PC-9 (cell line): ENCODE measurements at regions not wholly inside any gene's neighbourhood (a gene's known extent, or its start where the extent isn't known, plus 50 kb on each side); places are given as distances from the start of the nearest gene placed in this dataset.

Source experiments
- BruUV-seq: library from RNA; stranded (reverse); fragments of 400-500 nt; replicated peaks from 2 replicates; lab custom pipeline; 2021; lab: Mats Ljungman, UMichigan
- CTCF ChIA-PET: fragments of 300-600 bp; sonication (Branson Sonifier 250); formaldehyde crosslinking; loops from one replicate; lab custom pipeline; 2022; ENCODE audit warnings: antibody characterized with exemption; lab: Charles Lee
- POLR2A ChIA-PET: fragments of 300-600 bp; sonication (Branson Sonifier 250); formaldehyde crosslinking; loops from one replicate; lab custom pipeline; 2022; ENCODE audit warnings: antibody characterized with exemption; ENCODE audit not compliant: unreplicated experiment; lab: Charles Lee
- DNase-seq, 2 experiments: peaks; one replicate each; pipeline versions ENCODE4 v3.0.0 to v3.0.0-alpha.2; 2015 to 2022; ENCODE audit warnings: mixed read lengths in 1 of 2
- H2AFZ ChIP-seq: fragments of 200-600 bp; sonication (generic); 2 replicates; pipeline ENCODE4 v1.8.1; 2017; ENCODE audit warnings: antibody characterized with exemption
- H3F3A ChIP-seq: fragments of 200-600 bp; sonication (generic); 2 replicates; pipeline ENCODE4 v1.8.1; 2017; ENCODE audit warnings: antibody characterized with exemption, mild to moderate bottlenecking, low read depth; ENCODE audit not compliant: insufficient read depth
- H3K27ac ChIP-seq: fragments of 200-600 bp; sonication (generic); 2 replicates; pipeline ENCODE4 v1.6.1; 2016; ENCODE audit warnings: mixed run types
- H3K27me3 ChIP-seq: fragments of 200-600 bp; sonication (generic); 2 replicates; pipeline ENCODE4 v1.6.1; 2016; ENCODE audit warnings: low read depth, mixed run types; ENCODE audit not compliant: insufficient read depth
- H3K36me3 ChIP-seq: fragments of 200-600 bp; sonication (generic); 2 replicates; pipeline ENCODE4 v1.6.1; 2016; ENCODE audit warnings: low read depth, mixed run types
- H3K4me1 ChIP-seq: fragments of 200-600 bp; sonication (generic); replicated peaks from 2 replicates; pipeline ENCODE4 v1.6.1; 2016; ENCODE audit warnings: mixed run types; ENCODE audit not compliant: insufficient read depth
- H3K4me2 ChIP-seq: fragments of 200-600 bp; sonication (generic); 2 replicates; pipeline ENCODE4 v1.6.1; 2017; ENCODE audit warnings: mixed run types
- H3K4me3 ChIP-seq: fragments of 200-600 bp; sonication (generic); 2 replicates; pipeline ENCODE4 v1.6.1; 2016; ENCODE audit warnings: mixed run types
- H3K79me2 ChIP-seq: fragments of 200-600 bp; sonication (generic); 2 replicates; pipeline ENCODE4 v1.6.1; 2017; ENCODE audit warnings: low read depth, mixed run types
- H3K9me2 ChIP-seq: fragments of 200-600 bp; sonication (generic); 2 replicates; pipeline ENCODE4 v1.8.1; 2017; ENCODE audit warnings: mild to moderate bottlenecking; ENCODE audit not compliant: insufficient read depth
- H3K9me3 ChIP-seq: fragments of 200-600 bp; sonication (generic); 2 replicates; pipeline ENCODE4 v1.8.1; 2016; ENCODE audit warnings: low read depth; ENCODE audit not compliant: insufficient read depth
- H4K20me1 ChIP-seq: fragments of 200-600 bp; sonication (generic); 2 replicates; pipeline ENCODE4 v1.8.1; 2017; ENCODE audit not compliant: insufficient read depth
- CTCF ChIP-seq: fragments of 200-600 bp; sonication (generic); conservative IDR thresholded peaks from 2 replicates; pipeline ENCODE4 v1.6.1; 2017; ENCODE audit warnings: mixed run types, antibody characterized with exemption, mild to moderate bottlenecking, moderate library complexity
- EZH2 ChIP-seq: fragments of 200-600 bp; sonication (generic); IDR thresholded peaks from 2 replicates; pipeline ENCODE4 v1.8.0; 2017; ENCODE audit warnings: antibody characterized with exemption, low read depth
- intact Hi-C: fragments of 100-400 bp; cut with micrococcal nuclease; formaldehyde crosslinking; loops from one replicate; pipeline ENCODE4 v1.10.0; 2022; ENCODE audit not compliant: unreplicated experiment

GRCh38 chr10:31751738-31752080 lies 176.9 kb downstream of the ARHGAP12 start:
- TF ChIP-seq CTCF: no peak
- no peak for TF ChIP-seq EZH2
- 0 out of 2 replicates have a peak, but pooled peaks cover 5% of the 10 kb centered on the region for H3F3A ChIP-seq
- H3K9me2 ChIP-seq: no peaks in the 10 kb centered on the region
- H3K9me3 ChIP-seq: no peaks in the 10 kb centered on the region
- H4K20me1 ChIP-seq: no peaks in the 10 kb centered on the region
- intact Hi-C loops: loop anchor here (10.0 kb wide), 1 partner anchor 147 kb away; no protein-coding TSS in a partner anchor
- BruUV-seq: no TSS peak
- no peak overlapping the region for H3K4me3 ChIP-seq
- ChIA-PET CTCF (no interaction called here), POLR2A (no interaction called here)
- no peaks in the 10 kb centered on the region for H3K79me2 ChIP-seq
- DNase-seq: no peak
- peaks cover 10% of the 10 kb centered on the region; the same call in 1 of the 2 replicates for H3K4me1 ChIP-seq
- H3K27me3 ChIP-seq: no peaks in the 10 kb centered on the region
- H2AFZ ChIP-seq: no peak overlapping the region
- no peak overlapping the region for H3K4me2 ChIP-seq
- H3K27ac ChIP-seq: no peak overlapping the region
- no peaks in the 10 kb centered on the region for H3K36me3 ChIP-seq

- BruUV-seq: no TSS peak
- Histone ChIP-seq H3K9me2 (no peaks in the 10 kb centered on the region), H3K9me3 (no peaks in the 10 kb centered on the region), H3K36me3 (no peaks in the 10 kb centered on the region), H2AFZ (no peak overlapping the region), H3K79me2 (no peaks in the 10 kb centered on the region), H3K4me2 (no peak overlapping the region), H3K27ac (no peak overlapping the region), H3F3A (0 out of 2 replicates have a peak, but pooled peaks cover 5% of the 10 kb centered on the region), H3K27me3 (no peaks in the 10 kb centered on the region), H4K20me1 (no peaks in the 10 kb centered on the region), H3K4me3 (no peak overlapping the region), H3K4me1 (peaks cover 10% of the 10 kb centered on the region; the same call in 1 of the 2 replicates)
- TF ChIP-seq CTCF: no peak
- TF ChIP-seq EZH2: no peak
- DNase-seq: no peak
- ChIA-PET CTCF (no interaction called here), POLR2A (no interaction called here)
- intact Hi-C loops: loop anchor here (10.0 kb wide), 1 partner anchor 146 kb away; no protein-coding TSS in a partner anchor
Observed at GRCh38 chr10:31751051-31751737, 177.4 kb downstream of the ARHGAP12 start.

- no TSS peak for BruUV-seq
- no peak overlapping the region for H3K27ac ChIP-seq
- H3K27me3 ChIP-seq: no peaks in the 10 kb centered on the region
- H3K4me3 ChIP-seq: no peak overlapping the region
- DNase-seq: no peak
- no peaks in the 10 kb centered on the region for H3K36me3 ChIP-seq
- no peaks in the 10 kb centered on the region for H4K20me1 ChIP-seq
- H3K79me2 ChIP-seq: no peaks in the 10 kb centered on the region
- H2AFZ ChIP-seq: no peak overlapping the region
- H3K4me2 ChIP-seq: no peak overlapping the region
- H3K9me2 ChIP-seq: no peaks in the 10 kb centered on the region
- TF ChIP-seq CTCF (no peak), EZH2 (no peak)
- ChIA-PET CTCF (no interaction called here), POLR2A (no interaction called here)
- peaks cover 5% of the 10 kb centered on the region; the same call in 1 of the 2 replicates for H3F3A ChIP-seq
- intact Hi-C loops: loop anchor here (10.0 kb wide), 1 partner anchor 145 kb away; no protein-coding TSS in a partner anchor
- peaks cover 11% of the 10 kb centered on the region; the same call in 1 of the 2 replicates for H3K4me1 ChIP-seq
- H3K9me3 ChIP-seq: no peaks in the 10 kb centered on the region
Observed at GRCh38 chr10:31749981-31750840, 178.4 kb downstream of the ARHGAP12 start.
